DMS 273 treated with DMSO at 0.1 percent for 48 hours (cell line): ENCODE measurements at regions not wholly inside any gene's neighbourhood (a gene's known extent, or its start where the extent isn't known, plus 50 kb on each side); places are given as distances from the start of the nearest gene placed in this dataset.

Experiments used
- DNase-seq: peaks from one replicate; lab custom pipeline; 2025; lab: John Stamatoyannopoulos, UW

- DNase-seq = no peak
Measured at GRCh38 chr1:30034627-30035521, 688.5 kb downstream of the MATN1 start.

- no peak for DNase-seq
Measured at GRCh38 chr1:30034105-30034626, 689.2 kb downstream of the MATN1 start.

- DNase-seq = no peak
Measured at GRCh38 chr1:30033256-30034104, 689.9 kb downstream of the MATN1 start.

- DNase-seq = no peak
Measured at GRCh38 chr1:30032302-30032701, 691.1 kb downstream of the MATN1 start.

- no peak for DNase-seq
Measured at GRCh38 chr1:30029677-30030076, 693.7 kb downstream of the MATN1 start.

- no peak for DNase-seq
Measured at GRCh38 chr1:30028939-30029338, 694.4 kb downstream of the MATN1 start.

GRCh38 chr1:30028283-30028682 lies 695.1 kb downstream of the MATN1 start:
- DNase-seq = no peak

GRCh38 chr1:30027247-30027646 lies 696.1 kb downstream of the MATN1 start:
- no peak for DNase-seq

GRCh38 chr1:30024411-30025195 lies 698.8 kb downstream of the MATN1 start:
- DNase-seq = no peak

- no peak for DNase-seq
Measured at GRCh38 chr1:30023339-30024022, 699.9 kb downstream of the MATN1 start.

- DNase-seq = no peak
Measured at GRCh38 chr1:30014031-30014430, 709.4 kb downstream of the MATN1 start.

- no peak for DNase-seq
Measured at GRCh38 chr1:30012455-30013440, 710.6 kb downstream of the MATN1 start.

- DNase-seq = no peak
Measured at GRCh38 chr1:30011970-30012369, 711.4 kb downstream of the MATN1 start.

GRCh38 chr1:30010506-30011106 lies 712.8 kb downstream of the MATN1 start:
- no peak for DNase-seq

- no peak for DNase-seq
Measured at GRCh38 chr1:30009720-30010119, 713.7 kb downstream of the MATN1 start.

- DNase-seq = no peak
Measured at GRCh38 chr1:30008998-30009657, 714.3 kb downstream of the MATN1 start.

- no peak for DNase-seq
Measured at GRCh38 chr1:30008372-30008997, 714.9 kb downstream of the MATN1 start.

- no peak for DNase-seq
Measured at GRCh38 chr1:30005972-30006619, 717.3 kb downstream of the MATN1 start.
